ENCODE measurements at regions not wholly inside any gene's neighbourhood (a gene's known extent, or its start where the extent isn't known, plus 50 kb on each side); places are given as distances from the start of the nearest gene placed in this dataset.
"Not testable (repeated sequence)": the region's sequence is repeated elsewhere in the genome, so short reads cannot be mapped to it uniquely, and the experiment has no call there.

DNA sequence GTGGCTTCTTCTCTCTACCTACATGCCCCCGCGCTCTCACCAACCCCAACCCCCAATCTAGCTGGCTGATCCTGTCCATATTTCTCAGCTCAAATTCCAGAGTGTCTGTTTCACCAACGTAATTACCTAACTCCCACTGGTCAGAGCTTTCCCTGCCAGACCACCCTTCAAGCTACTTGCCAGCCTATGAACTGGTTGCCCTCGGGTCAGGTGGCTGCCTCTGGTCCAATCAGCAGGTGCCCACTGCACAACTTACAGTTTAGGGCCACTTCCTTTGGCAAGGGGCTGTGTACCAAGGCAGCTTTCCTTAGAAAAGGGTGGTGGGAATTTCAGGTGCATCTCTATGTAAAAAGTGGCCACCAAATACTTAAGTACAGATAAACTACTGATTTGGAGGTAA, 92.2 kb upstream of the SLC30A5 start:
- no peak overlapping the region for H3K4me3 Mint-ChIP-seq
- peaks cover 7% of the 10 kb centered on the region for H3K27me3 Mint-ChIP-seq
- H3K9me3 Mint-ChIP-seq, result no peaks in the 10 kb centered on the region
- POLR2A ChIA-PET, result no interaction called here
- no peak for DNase-seq
- no peaks in the 10 kb centered on the region for H3K4me1 Mint-ChIP-seq
- no peak overlapping the region for H3K27ac Mint-ChIP-seq
- no peaks in the 10 kb centered on the region for H3K36me3 Mint-ChIP-seq
- no peak for ATAC-seq (ENCODE audit: low read depth)

- H3K36me3 Mint-ChIP-seq, result no peaks in the 10 kb centered on the region
- no peak overlapping the region for H3K27ac Mint-ChIP-seq
- DNase-seq (no peak), ATAC-seq (ENCODE audit: low read depth) (no peak)
- no peak overlapping the region for H3K4me3 Mint-ChIP-seq
- H3K27me3 Mint-ChIP-seq, result peaks cover 21% of the 10 kb centered on the region
- H3K4me1 Mint-ChIP-seq, result peaks cover 3% of the 10 kb centered on the region
- H3K9me3 Mint-ChIP-seq, result no peaks in the 10 kb centered on the region
- POLR2A ChIA-PET, result no interaction called here
Observed at GRCh38 chr5:69004127-69004526, 89.7 kb upstream of the SLC30A5 start.

DNA sequence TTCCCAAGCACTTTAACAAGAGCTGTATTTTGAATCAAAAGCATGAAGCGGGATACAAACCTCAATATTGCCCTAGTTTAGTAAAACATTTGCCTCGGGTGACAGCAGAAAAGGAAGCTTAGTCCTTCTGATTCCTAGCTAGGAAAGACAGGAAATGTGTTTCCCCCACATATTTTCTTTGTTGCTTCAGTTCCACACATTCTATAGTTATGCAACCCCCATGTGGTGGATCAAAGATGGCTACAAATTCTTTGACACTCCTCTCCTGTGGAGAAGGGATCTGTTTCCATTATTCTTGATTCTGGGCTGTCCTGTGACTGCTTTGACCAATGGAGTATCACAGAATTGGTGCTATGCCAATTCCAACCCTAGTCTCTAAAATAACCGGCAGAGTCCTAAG, 89.1 kb upstream of the SLC30A5 start:
- H3K9me3 Mint-ChIP-seq, result no peaks in the 10 kb centered on the region

DNA sequence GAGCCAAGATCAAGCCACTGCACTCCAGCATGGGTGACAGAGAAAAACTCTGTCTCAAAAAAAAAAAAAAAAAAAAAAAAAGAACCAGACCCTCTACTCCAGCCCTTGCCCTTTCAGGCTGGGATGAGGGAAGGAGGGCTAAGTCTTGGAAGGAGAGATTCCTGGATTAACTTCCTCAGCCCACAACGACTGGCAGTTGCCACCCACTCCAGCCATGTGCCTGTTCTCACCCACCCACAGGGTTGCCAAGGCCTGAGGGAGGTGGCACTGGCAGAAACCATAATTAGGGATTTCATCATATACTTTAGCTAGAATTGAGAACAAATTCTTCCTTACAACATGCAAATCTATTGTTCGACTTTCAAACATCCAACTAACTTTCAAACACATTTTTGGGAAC, 87.8 kb upstream of the SLC30A5 start:
- Mint-ChIP-seq H3K27me3 (peaks cover 31% of the 10 kb centered on the region), H3K4me3 (no peak overlapping the region), H3K9me3 (no peaks in the 10 kb centered on the region), H3K4me1 (peaks cover 3% of the 10 kb centered on the region), H3K36me3 (no peaks in the 10 kb centered on the region), H3K27ac (no peak overlapping the region)
- DNase-seq, result no peak
- no peak for ATAC-seq (ENCODE audit: low read depth)
- POLR2A ChIA-PET, result no interaction called here

More for the DNA sequence above, 89.1 kb upstream of the SLC30A5 start:
- Mint-ChIP-seq H3K4me1 (peaks cover 3% of the 10 kb centered on the region), H3K27me3 (peaks cover 22% of the 10 kb centered on the region), H3K4me3 (no peak overlapping the region), H3K27ac (no peak overlapping the region), H3K36me3 (no peaks in the 10 kb centered on the region)
- ATAC-seq (ENCODE audit: low read depth) (no peak), DNase-seq (no peak)
- POLR2A ChIA-PET, result no interaction called here

- no peaks in the 10 kb centered on the region for H3K9me3 Mint-ChIP-seq
- no peak for DNase-seq
- H3K27ac Mint-ChIP-seq, result no peak overlapping the region
- H3K36me3 Mint-ChIP-seq, result no peaks in the 10 kb centered on the region
- H3K4me1 Mint-ChIP-seq, result peaks cover 3% of the 10 kb centered on the region
- H3K27me3 Mint-ChIP-seq, result peaks cover 31% of the 10 kb centered on the region
- ATAC-seq (ENCODE audit: low read depth), result no peak
- H3K4me3 Mint-ChIP-seq, result no peak overlapping the region
- POLR2A ChIA-PET, result no interaction called here
Observed at GRCh38 chr5:69007163-69007562, 86.7 kb upstream of the SLC30A5 start.

- POLR2A ChIA-PET, result no interaction called here
- H3K27ac Mint-ChIP-seq, result no peak overlapping the region
Observed at GRCh38 chr5:69007726-69008368, 86.0 kb upstream of the SLC30A5 start.

DNA sequence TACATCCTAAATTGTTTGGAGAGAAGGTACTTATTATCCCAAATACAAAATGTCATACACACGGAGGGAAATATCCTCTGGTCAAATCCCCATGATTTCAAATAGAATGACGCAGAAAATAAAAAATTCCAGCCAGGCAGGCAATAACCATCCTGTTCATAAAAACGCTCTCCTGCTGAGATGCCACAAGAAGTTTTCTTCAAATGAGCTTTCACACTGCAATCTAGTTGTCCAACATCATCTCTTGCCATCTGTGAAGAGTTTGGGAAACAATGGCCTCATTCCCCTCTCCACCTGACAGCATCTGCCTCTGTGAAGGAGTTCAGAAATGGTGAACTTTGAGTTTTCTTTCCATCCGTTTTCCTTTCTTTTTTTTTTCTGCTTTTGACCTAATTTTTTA, 83.3 kb upstream of the SLC30A5 start:
- Mint-ChIP-seq H3K4me1 (peaks cover 3% of the 10 kb centered on the region), H3K9me3 (no peaks in the 10 kb centered on the region), H3K27me3 (peaks cover 34% of the 10 kb centered on the region), H3K36me3 (no peaks in the 10 kb centered on the region), H3K27ac (no peak overlapping the region), H3K4me3 (no peak overlapping the region)
- ATAC-seq (ENCODE audit: low read depth) (no peak), DNase-seq (no peak)
- POLR2A ChIA-PET, result no interaction called here

More at GRCh38 chr5:69007726-69008368, 86.0 kb upstream of the SLC30A5 start:
- H3K4me3 Mint-ChIP-seq, result no peak overlapping the region
- H3K4me1 Mint-ChIP-seq, result peaks cover 3% of the 10 kb centered on the region
- DNase-seq, result peak; percentile 74
- ATAC-seq (ENCODE audit: low read depth), result peak; percentile 60
- H3K9me3 Mint-ChIP-seq, result no peaks in the 10 kb centered on the region
- peaks cover 31% of the 10 kb centered on the region for H3K27me3 Mint-ChIP-seq
- no peaks in the 10 kb centered on the region for H3K36me3 Mint-ChIP-seq

DNA sequence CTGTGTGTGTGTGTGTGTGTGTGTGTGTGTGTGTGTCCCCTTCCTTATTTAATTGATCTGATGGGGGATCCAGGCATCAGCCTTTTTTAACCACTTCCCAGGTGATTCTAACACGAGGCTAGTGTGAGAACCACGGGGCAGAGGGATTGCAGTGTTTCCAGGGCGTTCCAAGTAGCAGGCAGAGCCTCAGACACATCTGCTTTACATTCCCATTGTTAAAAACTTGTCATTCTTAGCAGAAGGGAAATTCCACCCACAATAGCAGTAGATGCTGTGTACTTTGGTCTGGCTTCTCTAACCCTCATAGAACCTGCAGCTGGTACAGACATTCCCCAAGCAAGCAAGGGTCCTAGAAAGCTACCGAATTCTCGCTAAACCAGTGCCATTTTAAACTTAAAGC, 81.9 kb upstream of the SLC30A5 start:
- no peak for DNase-seq
- Mint-ChIP-seq H3K4me3 (no peak overlapping the region), H3K4me1 (peaks cover 3% of the 10 kb centered on the region), H3K27me3 (peaks cover 29% of the 10 kb centered on the region), H3K36me3 (no peaks in the 10 kb centered on the region), H3K27ac (no peak overlapping the region), H3K9me3 (no peaks in the 10 kb centered on the region)
- POLR2A ChIA-PET, result no interaction called here
- ATAC-seq (ENCODE audit: low read depth), result no peak

DNA sequence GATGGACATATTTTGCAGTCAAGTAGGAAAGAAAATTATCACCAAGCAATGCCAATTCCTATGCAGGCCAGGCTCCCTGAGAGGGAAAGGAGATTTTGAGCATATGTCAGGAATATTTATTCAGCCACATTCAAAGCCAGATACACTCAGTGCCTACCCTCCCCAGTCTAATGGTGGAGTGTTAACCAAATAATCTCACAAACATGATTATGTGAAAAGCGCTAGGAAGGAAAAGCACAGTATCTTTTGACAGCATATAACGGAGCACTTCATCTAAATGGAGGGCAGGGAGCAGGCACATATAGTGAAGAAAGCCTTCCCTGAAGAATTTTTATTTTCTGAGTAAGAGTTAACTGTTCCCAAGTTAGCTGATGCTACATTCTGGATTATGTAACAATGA, 80.3 kb upstream of the SLC30A5 start:
- H3K9me3 Mint-ChIP-seq, result no peaks in the 10 kb centered on the region
- POLR2A ChIA-PET, result no interaction called here
- no peak overlapping the region for H3K27ac Mint-ChIP-seq
- peaks cover 22% of the 10 kb centered on the region for H3K27me3 Mint-ChIP-seq
- DNase-seq (no peak), ATAC-seq (ENCODE audit: low read depth) (no peak)
- H3K4me3 Mint-ChIP-seq, result no peak overlapping the region
- H3K36me3 Mint-ChIP-seq, result no peaks in the 10 kb centered on the region
- H3K4me1 Mint-ChIP-seq, result no peaks in the 10 kb centered on the region

DNA sequence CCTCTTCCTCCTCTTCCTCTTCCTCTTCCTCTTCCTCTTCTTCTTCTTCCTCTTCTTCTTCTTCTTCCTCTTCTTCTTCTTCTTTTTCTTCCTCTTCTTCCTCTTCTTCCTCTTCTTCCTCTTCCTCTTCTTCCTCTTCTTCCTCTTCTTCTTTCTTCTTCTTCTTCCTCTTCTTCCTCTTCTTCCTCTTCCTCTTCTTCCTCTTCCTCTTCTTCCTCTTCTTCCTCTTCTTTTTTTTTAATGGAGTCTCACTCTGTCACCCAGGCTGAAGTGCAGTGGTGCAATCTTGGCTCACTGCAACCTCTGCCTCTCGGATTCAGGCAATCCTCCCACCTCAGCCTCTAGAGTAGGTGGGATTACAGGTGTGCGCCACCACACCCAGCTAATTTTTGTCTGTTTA, 79.8 kb upstream of the SLC30A5 start:
- H3K4me3 Mint-ChIP-seq; H3K27ac Mint-ChIP-seq; H3K36me3 Mint-ChIP-seq; ATAC-seq (ENCODE audit: low read depth); H3K4me1 Mint-ChIP-seq; DNase-seq; H3K9me3 Mint-ChIP-seq; POLR2A ChIA-PET: not testable (repeated sequence)
- H3K27me3 Mint-ChIP-seq, result peaks cover 17% of the 10 kb centered on the region

DNA sequence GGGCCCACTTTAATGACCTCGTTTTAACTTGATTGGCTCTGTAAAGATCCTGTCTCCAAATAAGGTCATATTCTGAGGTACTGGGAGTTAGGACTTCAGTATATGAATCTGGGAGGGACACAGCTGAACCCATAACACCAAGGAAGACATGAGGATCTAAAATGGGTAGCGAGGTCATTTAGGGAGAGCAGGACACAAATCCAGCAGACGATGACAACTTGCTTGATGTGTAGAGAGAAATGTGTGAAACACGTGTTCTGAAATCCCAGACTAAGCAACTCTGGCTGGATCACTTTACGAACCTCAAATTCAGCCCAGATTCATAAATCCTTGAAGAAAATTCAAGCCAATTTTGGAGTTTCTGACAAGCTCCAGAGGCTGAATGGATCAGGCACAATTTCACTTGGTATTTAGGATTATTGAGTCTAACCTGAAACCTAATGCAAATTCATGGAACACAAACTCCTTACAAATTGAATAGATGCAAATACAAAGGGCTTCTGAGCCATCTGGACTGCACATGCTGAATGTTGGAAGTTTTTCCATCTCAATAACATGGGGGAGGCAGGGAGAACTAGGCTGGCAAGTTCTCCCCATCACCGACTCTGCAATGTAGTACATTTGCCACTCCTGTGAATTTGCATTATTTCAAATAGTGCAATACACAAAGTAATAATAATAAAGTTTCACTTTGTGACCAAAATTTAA, 74.0 kb upstream of the SLC30A5 start:
- DNase-seq, result no peak
- H3K27ac Mint-ChIP-seq, result no peak overlapping the region
- no peak for ATAC-seq (ENCODE audit: low read depth)
- H3K9me3 Mint-ChIP-seq, result no peaks in the 10 kb centered on the region
- H3K27me3 Mint-ChIP-seq, result no peaks in the 10 kb centered on the region
- no peak overlapping the region for H3K4me3 Mint-ChIP-seq
- POLR2A ChIA-PET, result interaction anchor here (0.5 kb wide), 1 partner anchor 67 kb away, joined by 3 read pairs; no protein-coding TSS in a partner anchor
- H3K4me1 Mint-ChIP-seq, result peaks cover 3% of the 10 kb centered on the region
- H3K36me3 Mint-ChIP-seq, result no peaks in the 10 kb centered on the region

DNA sequence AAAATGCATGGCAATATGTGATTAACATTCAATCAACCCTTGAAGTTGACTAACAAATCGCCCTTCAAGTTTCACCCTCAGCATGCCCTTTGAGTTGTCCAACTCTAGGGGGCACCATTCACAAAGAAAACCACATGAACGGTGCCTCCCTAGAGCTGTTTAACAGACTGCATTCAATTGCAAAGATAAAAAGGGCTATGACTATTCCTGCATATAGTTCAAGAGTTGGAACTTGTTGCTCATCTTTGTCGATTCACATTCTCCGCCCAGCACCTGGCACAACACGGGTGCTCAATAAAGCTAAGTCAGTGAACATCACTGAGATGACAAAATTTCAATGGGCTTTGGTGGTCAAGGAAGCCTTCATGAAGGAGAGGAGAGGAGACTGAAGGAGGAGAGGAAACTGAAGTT, 69.6 kb upstream of the SLC30A5 start:
- peaks cover 3% of the 10 kb centered on the region for H3K4me1 Mint-ChIP-seq
- H3K36me3 Mint-ChIP-seq, result no peaks in the 10 kb centered on the region
- no peaks in the 10 kb centered on the region for H3K9me3 Mint-ChIP-seq
- peak; percentile 71 for ATAC-seq (ENCODE audit: low read depth)
- H3K4me3 Mint-ChIP-seq, result no peak overlapping the region
- no peak overlapping the region for H3K27ac Mint-ChIP-seq
- peaks cover 5% of the 10 kb centered on the region for H3K27me3 Mint-ChIP-seq
- POLR2A ChIA-PET, result no interaction called here
- DNase-seq, result no peak

- Mint-ChIP-seq H3K27me3 (peaks cover 15% of the 10 kb centered on the region), H3K9me3 (no peaks in the 10 kb centered on the region), H3K27ac (no peak overlapping the region), H3K4me3 (no peak overlapping the region), H3K4me1 (peaks cover 1% of the 10 kb centered on the region), H3K36me3 (no peaks in the 10 kb centered on the region)
- POLR2A ChIA-PET, result no interaction called here
- no peak for DNase-seq
- no peak for ATAC-seq (ENCODE audit: low read depth)
Observed at GRCh38 chr5:69029292-69029691, 64.5 kb upstream of the SLC30A5 start.

DNA sequence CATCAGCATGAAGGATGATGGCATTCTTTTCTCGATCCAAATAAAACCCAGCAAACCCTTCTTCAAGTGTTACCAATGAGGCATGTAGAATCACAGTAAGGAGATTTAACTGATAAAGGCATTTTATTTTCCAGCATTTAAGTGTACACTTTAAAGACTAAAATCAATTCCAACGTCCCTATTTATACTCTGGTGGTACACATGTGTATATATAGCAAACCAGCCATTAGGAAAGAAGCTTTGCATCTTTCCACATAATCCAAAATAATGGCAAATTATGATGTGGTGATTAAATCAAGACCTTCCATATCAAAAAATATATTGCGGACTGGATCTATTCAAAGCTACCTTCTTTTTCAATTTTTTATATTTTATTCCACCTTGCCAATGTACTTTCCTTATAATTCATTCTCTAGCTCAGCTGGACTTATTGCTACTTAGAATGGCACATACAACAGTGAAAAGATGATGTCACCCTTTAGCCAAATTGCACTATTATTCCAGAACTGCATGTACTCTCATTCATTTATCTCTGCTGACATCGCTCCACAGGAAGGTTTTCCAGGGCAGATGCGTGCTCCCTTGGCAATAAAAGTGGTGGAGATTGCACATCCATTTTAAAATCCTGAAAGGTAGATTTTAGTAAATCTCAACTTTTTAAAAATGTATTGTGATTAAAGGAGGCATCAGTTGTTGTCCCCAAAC, 63.3 kb upstream of the SLC30A5 start:
- Mint-ChIP-seq H3K4me3 (no peak overlapping the region), H3K4me1 (no peaks in the 10 kb centered on the region), H3K9me3 (no peaks in the 10 kb centered on the region), H3K27me3 (peaks cover 15% of the 10 kb centered on the region), H3K36me3 (no peaks in the 10 kb centered on the region), H3K27ac (no peak overlapping the region)
- DNase-seq (no peak), ATAC-seq (ENCODE audit: low read depth) (no peak)
- POLR2A ChIA-PET, result no interaction called here

All from activated naive CD8-positive, alpha-beta T cell treated with anti-CD3 and anti-CD28 coated beads, Interleukin-2, amount 10 ng/mL, durations not matched to agents 7 days and 5 days (primary cell).